Activated CD4-positive, alpha-beta T cell treated with anti-CD3 and anti-CD28 coated beads, Interleukin-2, amount 10 ng/mL, durations not matched to agents 24 days and 14 days (primary cell): ENCODE measurements at regions not wholly inside any gene's neighbourhood (a gene's known extent, or its start where the extent isn't known, plus 50 kb on each side); places are given as distances from the start of the nearest gene placed in this dataset.

Experiments used
- DNase-seq: peaks from one replicate; pipeline ENCODE4 v3.0.0; 2022
- H3K27ac Mint-ChIP-seq: one replicate; pipeline ENCODE4 v1.8.0; 2022; ENCODE audit warnings: mild to moderate bottlenecking, mixed read lengths
- H3K27me3 Mint-ChIP-seq: one replicate; pipeline ENCODE4 v1.8.0; 2022; ENCODE audit warnings: mixed read lengths
- H3K36me3 Mint-ChIP-seq: one replicate; pipeline ENCODE4 v1.8.0; 2022; ENCODE audit warnings: low read depth, mild to moderate bottlenecking, mixed read lengths
- H3K4me1 Mint-ChIP-seq: one replicate; pipeline ENCODE4 v1.8.0; 2021; ENCODE audit warnings: mixed read lengths
- H3K4me3 Mint-ChIP-seq: one replicate; pipeline ENCODE4 v1.8.0; 2022; ENCODE audit warnings: mild to moderate bottlenecking, moderate library complexity, mixed read lengths
- H3K9me3 Mint-ChIP-seq: one replicate; pipeline ENCODE4 v1.8.0; 2021; ENCODE audit warnings: mixed read lengths
- intact Hi-C: fragments of 100-400 bp; cut with micrococcal nuclease; formaldehyde crosslinking; loops from one replicate; pipeline ENCODE4 v1.15.1; 2023

DNA sequence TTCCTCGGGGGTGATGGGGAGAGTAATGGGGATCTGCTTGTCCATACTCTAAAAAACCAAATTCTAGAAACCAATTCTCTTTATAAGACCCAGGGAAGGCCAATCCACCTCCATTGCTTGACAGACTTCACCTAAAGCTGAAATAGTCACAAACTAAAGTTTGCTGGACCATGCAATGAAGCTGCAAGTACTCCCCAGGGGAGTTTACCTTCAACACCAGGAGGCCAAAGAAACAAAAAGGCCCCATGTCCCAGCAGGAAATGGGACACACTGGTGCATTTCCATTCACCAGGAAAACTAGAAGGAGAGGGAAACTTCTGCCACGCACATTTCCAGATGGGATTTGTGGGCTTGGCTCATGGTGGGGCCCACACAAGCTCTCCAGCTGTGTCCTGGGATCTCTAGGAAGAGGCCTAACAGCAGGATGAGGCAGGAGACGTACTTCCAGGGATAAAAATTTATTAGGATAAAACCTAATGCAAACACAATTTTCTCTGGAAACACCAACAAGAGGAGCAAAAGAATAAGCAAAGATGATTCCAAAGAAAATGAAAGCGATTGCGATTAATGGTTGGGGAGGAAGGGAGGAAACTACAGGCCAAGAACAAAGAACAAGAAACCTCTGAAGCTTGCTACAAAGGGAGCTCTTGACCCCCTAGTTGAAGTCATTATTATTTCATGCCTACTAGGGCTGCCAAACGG is 238.0 kb upstream of the LRTM1 start:
- intact Hi-C loops, result no loop called here
- Mint-ChIP-seq H3K9me3 (peaks cover under 1% of the 10 kb centered on the region), H3K4me1 (no peaks in the 10 kb centered on the region), H3K36me3 (no peaks in the 10 kb centered on the region), H3K27ac (no peak overlapping the region), H3K27me3 (no peaks in the 10 kb centered on the region), H3K4me3 (no peak overlapping the region)
- DNase-seq, result no peak

DNA sequence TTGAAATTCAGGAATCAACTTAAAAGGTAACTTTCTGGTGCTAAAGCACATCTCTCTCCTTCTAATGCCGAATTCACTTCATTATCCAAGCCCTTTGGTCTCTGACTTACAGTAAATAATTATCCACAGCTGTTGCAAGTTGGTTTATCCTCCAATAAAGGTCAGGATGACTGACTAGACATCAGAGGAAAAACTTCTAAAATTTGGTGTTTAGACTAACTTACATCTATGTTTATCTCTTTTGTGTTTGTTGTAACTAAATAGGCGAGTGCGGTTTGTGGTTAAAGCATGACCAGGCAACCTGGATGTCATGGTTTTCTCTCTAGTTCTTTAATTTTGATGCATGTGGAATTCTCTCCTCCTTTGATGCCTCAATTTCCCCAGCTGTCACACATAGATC is 237.4 kb upstream of the LRTM1 start:
- H3K27me3 Mint-ChIP-seq, result no peaks in the 10 kb centered on the region
- H3K27ac Mint-ChIP-seq, result no peak overlapping the region
- H3K4me1 Mint-ChIP-seq, result no peaks in the 10 kb centered on the region
- intact Hi-C loops, result no loop called here
- DNase-seq, result no peak
- H3K36me3 Mint-ChIP-seq, result no peaks in the 10 kb centered on the region
- no peaks in the 10 kb centered on the region for H3K9me3 Mint-ChIP-seq
- H3K4me3 Mint-ChIP-seq, result no peak overlapping the region

- H3K4me3 Mint-ChIP-seq, result no peak overlapping the region
- DNase-seq, result no peak
- H3K36me3 Mint-ChIP-seq, result no peaks in the 10 kb centered on the region
- no peaks in the 10 kb centered on the region for H3K27me3 Mint-ChIP-seq
- no peaks in the 10 kb centered on the region for H3K4me1 Mint-ChIP-seq
- H3K9me3 Mint-ChIP-seq, result no peaks in the 10 kb centered on the region
- no peak overlapping the region for H3K27ac Mint-ChIP-seq
- intact Hi-C loops, result no loop called here
These were observed 237.0 kb upstream of the LRTM1 start for GRCh38 chr3:55164876-55165275.

- intact Hi-C loops, result no loop called here
- Mint-ChIP-seq H3K27ac (no peak overlapping the region), H3K4me1 (no peaks in the 10 kb centered on the region), H3K36me3 (no peaks in the 10 kb centered on the region), H3K27me3 (no peaks in the 10 kb centered on the region), H3K9me3 (no peaks in the 10 kb centered on the region), H3K4me3 (no peak overlapping the region)
- DNase-seq, result no peak
These were observed 236.3 kb upstream of the LRTM1 start for GRCh38 chr3:55164191-55164590.

DNA sequence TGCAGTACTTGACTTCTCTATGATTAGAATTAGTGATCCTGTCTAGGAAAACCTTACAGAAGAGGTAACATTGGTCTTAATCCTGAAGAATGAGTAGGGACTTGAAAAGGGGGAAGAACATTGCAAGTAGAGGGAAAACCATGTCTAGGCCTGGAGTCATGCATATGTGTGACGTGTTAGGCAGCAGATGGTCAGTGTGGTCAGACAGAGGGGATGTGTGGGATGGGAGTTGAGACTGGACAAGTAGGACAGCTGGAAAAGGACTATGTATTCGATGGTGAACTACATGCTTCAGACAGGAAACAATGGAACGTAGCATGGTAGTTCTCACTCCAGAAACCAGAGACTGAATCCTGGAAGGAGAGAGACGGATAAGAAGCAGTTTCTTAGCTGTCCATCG is 235.6 kb upstream of the LRTM1 start:
- Mint-ChIP-seq H3K4me3 (no peak overlapping the region), H3K4me1 (no peaks in the 10 kb centered on the region), H3K9me3 (no peaks in the 10 kb centered on the region)

DNA sequence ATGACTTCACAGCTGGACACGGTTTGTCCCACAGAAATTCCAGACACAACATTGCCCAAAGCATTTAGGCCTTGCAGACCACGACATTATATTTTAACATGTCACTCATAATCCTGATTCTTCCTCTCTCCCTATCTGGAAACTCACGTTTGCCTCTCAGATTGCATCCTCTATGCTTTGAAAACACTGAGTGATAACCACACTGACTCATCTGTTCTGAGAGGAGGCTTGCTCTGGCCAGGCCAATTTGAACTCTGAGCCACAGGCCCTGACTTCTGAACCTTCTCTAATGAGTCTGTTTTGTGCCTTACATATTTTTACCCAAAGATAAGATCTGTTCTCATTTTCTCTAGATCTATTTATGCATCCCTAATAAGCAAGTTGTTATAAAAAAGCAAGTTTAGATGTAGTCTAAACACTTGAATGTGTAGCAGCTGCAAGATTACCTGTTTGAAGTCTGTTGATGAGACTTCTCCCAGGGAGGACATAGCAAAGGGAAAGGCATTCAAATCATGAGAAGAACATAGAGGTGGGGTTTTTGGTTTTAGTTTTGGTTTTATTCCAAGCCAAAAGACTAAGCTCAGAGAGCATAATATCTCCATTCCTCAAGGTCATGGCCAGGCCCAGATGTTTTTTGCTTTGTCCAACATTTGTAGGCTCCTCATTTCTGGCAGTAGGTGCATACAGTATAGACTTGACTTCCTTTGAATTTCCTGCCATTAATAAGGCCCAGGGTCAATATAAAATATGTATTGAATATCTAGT is 234.4 kb upstream of the LRTM1 start:
- H3K27me3 Mint-ChIP-seq, result no peaks in the 10 kb centered on the region
- H3K27ac Mint-ChIP-seq, result no peak overlapping the region
- H3K4me1 Mint-ChIP-seq, result no peaks in the 10 kb centered on the region
- no peak for DNase-seq
- no peaks in the 10 kb centered on the region for H3K9me3 Mint-ChIP-seq
- intact Hi-C loops, result no loop called here
- H3K4me3 Mint-ChIP-seq, result no peak overlapping the region
- H3K36me3 Mint-ChIP-seq, result no peaks in the 10 kb centered on the region

More for the DNA sequence above, 235.6 kb upstream of the LRTM1 start:
- H3K27ac Mint-ChIP-seq, result no peak overlapping the region
- DNase-seq, result no peak
- no peaks in the 10 kb centered on the region for H3K36me3 Mint-ChIP-seq
- H3K27me3 Mint-ChIP-seq, result no peaks in the 10 kb centered on the region
- intact Hi-C loops, result no loop called here

- no peaks in the 10 kb centered on the region for H3K36me3 Mint-ChIP-seq
- H3K27me3 Mint-ChIP-seq, result no peaks in the 10 kb centered on the region
- intact Hi-C loops, result no loop called here
- no peaks in the 10 kb centered on the region for H3K9me3 Mint-ChIP-seq
- H3K4me1 Mint-ChIP-seq, result no peaks in the 10 kb centered on the region
- H3K4me3 Mint-ChIP-seq, result no peak overlapping the region
- no peak for DNase-seq
- H3K27ac Mint-ChIP-seq, result no peak overlapping the region
These were observed 233.4 kb upstream of the LRTM1 start for GRCh38 chr3:55161231-55161630.

DNA sequence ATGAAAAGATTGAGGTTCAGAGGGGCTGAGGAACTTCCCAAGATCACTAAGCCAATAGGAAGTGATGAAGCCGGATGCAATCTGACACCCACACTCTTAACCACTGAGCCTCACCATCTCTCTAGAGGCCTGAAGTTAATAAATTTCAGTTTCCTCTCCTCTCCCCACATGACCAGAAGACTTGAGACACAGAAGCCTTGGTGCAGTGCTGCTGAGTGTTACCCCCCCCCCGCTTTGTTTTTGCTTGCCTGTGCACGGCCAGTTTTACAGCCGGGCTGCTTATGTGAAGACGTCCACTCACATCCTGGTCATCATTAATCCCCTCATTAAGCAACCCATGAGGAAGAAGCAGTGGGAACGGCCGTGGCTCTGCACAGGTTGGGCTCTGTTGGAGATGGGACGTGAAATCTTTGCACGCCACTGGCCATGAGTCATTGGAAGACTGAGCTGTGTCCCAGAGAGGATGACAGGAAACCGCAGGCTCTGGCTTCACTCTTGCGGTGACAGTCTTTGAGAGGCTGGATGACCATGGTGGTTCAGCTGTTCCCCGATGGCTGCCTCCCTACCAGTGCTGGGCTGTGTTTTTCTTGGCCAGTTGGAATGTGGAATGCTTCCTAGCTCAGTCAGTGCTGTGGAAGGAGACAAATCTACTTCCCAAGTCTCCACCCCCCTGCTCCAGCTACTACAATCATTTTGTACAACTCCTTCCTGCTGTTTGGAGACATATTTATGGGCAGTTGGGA is 232.6 kb upstream of the LRTM1 start:
- no peak overlapping the region for H3K27ac Mint-ChIP-seq
- H3K4me3 Mint-ChIP-seq, result no peak overlapping the region
- no peaks in the 10 kb centered on the region for H3K36me3 Mint-ChIP-seq
- no peak for DNase-seq
- H3K27me3 Mint-ChIP-seq, result no peaks in the 10 kb centered on the region
- no peaks in the 10 kb centered on the region for H3K4me1 Mint-ChIP-seq
- intact Hi-C loops, result no loop called here
- H3K9me3 Mint-ChIP-seq, result no peaks in the 10 kb centered on the region

GRCh38 chr3:55159711-55160110 is 231.9 kb upstream of the LRTM1 start:
- no peaks in the 10 kb centered on the region for H3K27me3 Mint-ChIP-seq
- no peaks in the 10 kb centered on the region for H3K36me3 Mint-ChIP-seq
- no peaks in the 10 kb centered on the region for H3K4me1 Mint-ChIP-seq
- no peak overlapping the region for H3K4me3 Mint-ChIP-seq
- no peak for DNase-seq
- no peak overlapping the region for H3K27ac Mint-ChIP-seq
- H3K9me3 Mint-ChIP-seq, result no peaks in the 10 kb centered on the region
- intact Hi-C loops, result no loop called here

GRCh38 chr3:55159016-55159415 is 231.2 kb upstream of the LRTM1 start:
- no peak overlapping the region for H3K27ac Mint-ChIP-seq
- no peak overlapping the region for H3K4me3 Mint-ChIP-seq
- H3K27me3 Mint-ChIP-seq, result no peaks in the 10 kb centered on the region
- no peaks in the 10 kb centered on the region for H3K9me3 Mint-ChIP-seq
- intact Hi-C loops, result no loop called here
- no peak for DNase-seq
- H3K36me3 Mint-ChIP-seq, result no peaks in the 10 kb centered on the region
- H3K4me1 Mint-ChIP-seq, result no peaks in the 10 kb centered on the region

GRCh38 chr3:55158345-55158744 is 230.5 kb upstream of the LRTM1 start:
- no peak for DNase-seq
- no peaks in the 10 kb centered on the region for H3K9me3 Mint-ChIP-seq
- H3K36me3 Mint-ChIP-seq, result no peaks in the 10 kb centered on the region

GRCh38 chr3:55157731-55158130 is 229.9 kb upstream of the LRTM1 start:
- peaks cover under 1% of the 10 kb centered on the region for H3K9me3 Mint-ChIP-seq
- no peaks in the 10 kb centered on the region for H3K36me3 Mint-ChIP-seq
- no peak overlapping the region for H3K27ac Mint-ChIP-seq
- no peaks in the 10 kb centered on the region for H3K4me1 Mint-ChIP-seq
- intact Hi-C loops, result no loop called here
- no peaks in the 10 kb centered on the region for H3K27me3 Mint-ChIP-seq
- DNase-seq, result no peak
- no peak overlapping the region for H3K4me3 Mint-ChIP-seq

More at GRCh38 chr3:55158345-55158744, 230.5 kb upstream of the LRTM1 start:
- no peak overlapping the region for H3K4me3 Mint-ChIP-seq
- H3K27ac Mint-ChIP-seq, result no peak overlapping the region
- intact Hi-C loops, result no loop called here
- no peaks in the 10 kb centered on the region for H3K4me1 Mint-ChIP-seq
- H3K27me3 Mint-ChIP-seq, result no peaks in the 10 kb centered on the region

- intact Hi-C loops, result no loop called here
- no peaks in the 10 kb centered on the region for H3K36me3 Mint-ChIP-seq
- peaks cover 4% of the 10 kb centered on the region for H3K9me3 Mint-ChIP-seq
- no peaks in the 10 kb centered on the region for H3K4me1 Mint-ChIP-seq
- H3K27me3 Mint-ChIP-seq, result no peaks in the 10 kb centered on the region
- DNase-seq, result no peak
- H3K4me3 Mint-ChIP-seq, result no peak overlapping the region
- no peak overlapping the region for H3K27ac Mint-ChIP-seq
These were observed 229.2 kb upstream of the LRTM1 start for GRCh38 chr3:55156851-55157650.
